ENCODE measurements at regions not wholly inside any gene's neighbourhood (a gene's known extent, or its start where the extent isn't known, plus 50 kb on each side); places are given as distances from the start of the nearest gene placed in this dataset.
A peak's percentile ranks its signal among the peaks of the same experiment; 100 is the strongest.

DNA sequence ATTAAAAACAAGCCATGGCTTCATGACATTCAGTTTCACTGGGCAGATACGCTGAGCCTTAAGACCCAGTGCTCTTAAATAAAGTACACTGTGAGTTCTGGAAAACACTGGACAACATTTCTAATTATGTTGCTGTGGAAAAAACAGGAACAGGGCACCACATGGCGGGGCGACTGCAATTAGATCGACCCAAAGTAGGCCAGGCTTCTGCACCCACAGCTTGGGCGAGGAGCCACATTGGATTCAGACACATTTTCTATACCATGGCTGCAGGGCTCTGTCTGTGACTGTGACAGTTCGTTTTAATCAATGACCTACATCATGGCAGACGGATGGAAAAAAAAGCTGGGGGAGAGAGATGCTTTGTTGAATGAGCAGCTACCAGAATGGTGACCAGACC is 227.2 kb upstream of the HS6ST1 start:
- H3K27me3 ChIP-seq (ENCODE audit: insufficient read depth), result no peaks in the 10 kb centered on the region
- no peaks in the 10 kb centered on the region for H3K36me3 ChIP-seq (replicated peaks in 1 of 2; ENCODE audit: control insufficient read depth in 1 of 2, insufficient read depth in 2 of 2, low read length in 1 of 2)
- WGBS (ENCODE audit: low lambda C conversion rate), result 45% methylated on average over 7 of the region's 7 CpGs
- H4K20me1 ChIP-seq (ENCODE audit: insufficient read depth), result no peaks in the 10 kb centered on the region
- H3K9ac ChIP-seq, result no peak overlapping the region
- DNase-seq, result no peak
- CTCF ChIA-PET, result interaction anchor here (1.6 kb wide), 1 partner anchor 18 kb away, joined by 4 read pairs; no protein-coding TSS in a partner anchor
- no peak overlapping the region for H3K4me3 ChIP-seq (ENCODE audit: low read depth in 2 of 2, low read length in 1 of 2)
- H3K79me2 ChIP-seq (ENCODE audit: insufficient read depth), result no peaks in the 10 kb centered on the region
- H3K27ac ChIP-seq (ENCODE audit: low read depth in 2 of 2, low read length in 1 of 2), result peak overlapping the region in 1 of 2 experiments; percentile 2; a peak in 1 of 4 replicates
- no peaks in the 10 kb centered on the region for H3K9me3 ChIP-seq
- no peak overlapping the region for H3K4me2 ChIP-seq
- no peak overlapping the region for H2AFZ ChIP-seq (ENCODE audit: low read depth)
- TF ChIP-seq FOSL2 (IDR thresholded peaks at IDR 0.05; ENCODE audit: borderline replicate concordance, low read depth) (no peak), YY1 (IDR thresholded peaks at IDR 0.05; ENCODE audit: low read depth) (no peak), PBX3 (IDR thresholded peaks at IDR 0.05) (no peak), FOXM1 (IDR thresholded peaks at IDR 0.05; ENCODE audit: low read depth) (no peak), NRF1 (IDR thresholded peaks at IDR 0.05; ENCODE audit: low read depth, low read length) (no peak), CHD2 (IDR thresholded peaks at IDR 0.05; ENCODE audit: low read length, partially characterized antibody) (no peak), IRF3 (IDR thresholded peaks at IDR 0.05; ENCODE audit: low read depth, low read length) (no peak), EP300 (IDR thresholded peaks at IDR 0.05; ENCODE audit: borderline replicate concordance in 1 of 2, low read depth in 1 of 2, low read length in 1 of 2) (no peak), ELF1 (IDR thresholded peaks at IDR 0.05) (no peak)
- TF ChIP-seq, protein P1, sequence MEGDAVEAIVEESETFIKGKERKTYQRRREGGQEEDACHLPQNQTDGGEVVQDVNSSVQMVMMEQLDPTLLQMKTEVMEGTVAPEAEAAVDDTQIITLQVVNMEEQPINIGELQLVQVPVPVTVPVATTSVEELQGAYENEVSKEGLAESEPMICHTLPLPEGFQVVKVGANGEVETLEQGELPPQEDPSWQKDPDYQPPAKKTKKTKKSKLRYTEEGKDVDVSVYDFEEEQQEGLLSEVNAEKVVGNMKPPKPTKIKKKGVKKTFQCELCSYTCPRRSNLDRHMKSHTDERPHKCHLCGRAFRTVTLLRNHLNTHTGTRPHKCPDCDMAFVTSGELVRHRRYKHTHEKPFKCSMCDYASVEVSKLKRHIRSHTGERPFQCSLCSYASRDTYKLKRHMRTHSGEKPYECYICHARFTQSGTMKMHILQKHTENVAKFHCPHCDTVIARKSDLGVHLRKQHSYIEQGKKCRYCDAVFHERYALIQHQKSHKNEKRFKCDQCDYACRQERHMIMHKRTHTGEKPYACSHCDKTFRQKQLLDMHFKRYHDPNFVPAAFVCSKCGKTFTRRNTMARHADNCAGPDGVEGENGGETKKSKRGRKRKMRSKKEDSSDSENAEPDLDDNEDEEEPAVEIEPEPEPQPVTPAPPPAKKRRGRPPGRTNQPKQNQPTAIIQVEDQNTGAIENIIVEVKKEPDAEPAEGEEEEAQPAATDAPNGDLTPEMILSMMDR (IDR thresholded peaks at IDR 0.05), result no peak
- H3K9me2 ChIP-seq, result no peaks in the 10 kb centered on the region
- no peaks in the 10 kb centered on the region for H3F3A ChIP-seq (replicated peaks; ENCODE audit: insufficient read depth)
- H3K4me1 ChIP-seq (ENCODE audit: control insufficient read depth in 1 of 2, insufficient read depth in 2 of 2, low read depth in 1 of 2, low read length in 1 of 2), result peaks cover 0 to 25% of the 10 kb centered on the region in 2 experiments; a peak in 1 of 4 replicates
- POLR2A ChIA-PET, result no interaction called here

DNA sequence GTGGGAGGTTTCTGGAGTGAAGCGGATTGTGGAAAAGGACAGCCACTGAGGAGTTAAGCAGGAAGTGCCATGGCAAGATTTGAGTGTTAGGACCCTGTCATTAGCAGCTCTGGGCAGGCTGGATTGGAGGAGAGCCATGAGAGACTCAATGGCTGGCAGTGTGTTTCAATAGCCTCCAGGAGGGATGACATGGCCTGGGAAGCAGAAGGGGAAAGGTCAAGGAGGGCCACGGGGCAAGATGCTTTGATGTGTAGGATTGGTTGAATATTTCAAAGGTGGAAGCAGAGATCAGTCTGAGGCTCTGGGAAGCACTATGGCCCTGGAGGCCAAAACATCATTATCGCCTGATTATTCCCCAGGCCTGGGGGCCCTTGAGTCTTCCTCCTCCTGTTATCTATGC is 229.0 kb upstream of the HS6ST1 start:
- Histone ChIP-seq H3F3A (replicated peaks; ENCODE audit: insufficient read depth) (no peaks in the 10 kb centered on the region), H3K4me2 (no peak overlapping the region), H3K79me2 (ENCODE audit: insufficient read depth) (no peaks in the 10 kb centered on the region), H3K27me3 (ENCODE audit: insufficient read depth) (no peaks in the 10 kb centered on the region), H4K20me1 (ENCODE audit: insufficient read depth) (no peaks in the 10 kb centered on the region), H3K9me2 (no peaks in the 10 kb centered on the region), H3K9me3 (no peaks in the 10 kb centered on the region), H3K27ac (ENCODE audit: low read depth in 2 of 2, low read length in 1 of 2) (no peak overlapping the region), H3K9ac (no peak overlapping the region), H3K4me1 (ENCODE audit: control insufficient read depth in 1 of 2, insufficient read depth in 2 of 2, low read depth in 1 of 2, low read length in 1 of 2) (peaks cover 0 to 32% of the 10 kb centered on the region in 2 experiments; a peak in 1 of 4 replicates), H3K4me3 (ENCODE audit: low read depth in 2 of 2, low read length in 1 of 2) (no peak overlapping the region), H2AFZ (ENCODE audit: low read depth) (no peak overlapping the region), H3K36me3 (replicated peaks in 1 of 2; ENCODE audit: control insufficient read depth in 1 of 2, insufficient read depth in 2 of 2, low read length in 1 of 2) (no peaks in the 10 kb centered on the region)
- TF ChIP-seq PBX3 (IDR thresholded peaks at IDR 0.05) (no peak), SIN3A (IDR thresholded peaks at IDR 0.05; ENCODE audit: borderline replicate concordance, low read depth, low read length) (no peak), TAF1 (IDR thresholded peaks at IDR 0.05; ENCODE audit: borderline replicate concordance, low read depth, low read length) (no peak)
- TF ChIP-seq, protein P2, sequence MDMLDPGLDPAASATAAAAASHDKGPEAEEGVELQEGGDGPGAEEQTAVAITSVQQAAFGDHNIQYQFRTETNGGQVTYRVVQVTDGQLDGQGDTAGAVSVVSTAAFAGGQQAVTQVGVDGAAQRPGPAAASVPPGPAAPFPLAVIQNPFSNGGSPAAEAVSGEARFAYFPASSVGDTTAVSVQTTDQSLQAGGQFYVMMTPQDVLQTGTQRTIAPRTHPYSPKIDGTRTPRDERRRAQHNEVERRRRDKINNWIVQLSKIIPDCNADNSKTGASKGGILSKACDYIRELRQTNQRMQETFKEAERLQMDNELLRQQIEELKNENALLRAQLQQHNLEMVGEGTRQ (IDR thresholded peaks at IDR 0.05; ENCODE audit: borderline replicate concordance, low read depth, low read length), result no peak
- TF ChIP-seq, protein P3, sequence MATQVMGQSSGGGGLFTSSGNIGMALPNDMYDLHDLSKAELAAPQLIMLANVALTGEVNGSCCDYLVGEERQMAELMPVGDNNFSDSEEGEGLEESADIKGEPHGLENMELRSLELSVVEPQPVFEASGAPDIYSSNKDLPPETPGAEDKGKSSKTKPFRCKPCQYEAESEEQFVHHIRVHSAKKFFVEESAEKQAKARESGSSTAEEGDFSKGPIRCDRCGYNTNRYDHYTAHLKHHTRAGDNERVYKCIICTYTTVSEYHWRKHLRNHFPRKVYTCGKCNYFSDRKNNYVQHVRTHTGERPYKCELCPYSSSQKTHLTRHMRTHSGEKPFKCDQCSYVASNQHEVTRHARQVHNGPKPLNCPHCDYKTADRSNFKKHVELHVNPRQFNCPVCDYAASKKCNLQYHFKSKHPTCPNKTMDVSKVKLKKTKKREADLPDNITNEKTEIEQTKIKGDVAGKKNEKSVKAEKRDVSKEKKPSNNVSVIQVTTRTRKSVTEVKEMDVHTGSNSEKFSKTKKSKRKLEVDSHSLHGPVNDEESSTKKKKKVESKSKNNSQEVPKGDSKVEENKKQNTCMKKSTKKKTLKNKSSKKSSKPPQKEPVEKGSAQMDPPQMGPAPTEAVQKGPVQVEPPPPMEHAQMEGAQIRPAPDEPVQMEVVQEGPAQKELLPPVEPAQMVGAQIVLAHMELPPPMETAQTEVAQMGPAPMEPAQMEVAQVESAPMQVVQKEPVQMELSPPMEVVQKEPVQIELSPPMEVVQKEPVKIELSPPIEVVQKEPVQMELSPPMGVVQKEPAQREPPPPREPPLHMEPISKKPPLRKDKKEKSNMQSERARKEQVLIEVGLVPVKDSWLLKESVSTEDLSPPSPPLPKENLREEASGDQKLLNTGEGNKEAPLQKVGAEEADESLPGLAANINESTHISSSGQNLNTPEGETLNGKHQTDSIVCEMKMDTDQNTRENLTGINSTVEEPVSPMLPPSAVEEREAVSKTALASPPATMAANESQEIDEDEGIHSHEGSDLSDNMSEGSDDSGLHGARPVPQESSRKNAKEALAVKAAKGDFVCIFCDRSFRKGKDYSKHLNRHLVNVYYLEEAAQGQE (IDR thresholded peaks at IDR 0.05; ENCODE audit: low read depth, low read length), result no peak
- ChIA-PET POLR2A (no interaction called here), CTCF (no interaction called here)
- WGBS (ENCODE audit: low lambda C conversion rate), result 36% methylated on average over 3 of the region's 3 CpGs
- no peak for DNase-seq

Measured in SK-N-SH (cell line).